ENCODE measurements at regions not wholly inside any gene's neighbourhood (a gene's known extent, or its start where the extent isn't known, plus 50 kb on each side); places are given as distances from the start of the nearest gene placed in this dataset.
"Not testable (repeated sequence)": the region's sequence is repeated elsewhere in the genome, so short reads cannot be mapped to it uniquely, and the experiment has no call there.

DNA sequence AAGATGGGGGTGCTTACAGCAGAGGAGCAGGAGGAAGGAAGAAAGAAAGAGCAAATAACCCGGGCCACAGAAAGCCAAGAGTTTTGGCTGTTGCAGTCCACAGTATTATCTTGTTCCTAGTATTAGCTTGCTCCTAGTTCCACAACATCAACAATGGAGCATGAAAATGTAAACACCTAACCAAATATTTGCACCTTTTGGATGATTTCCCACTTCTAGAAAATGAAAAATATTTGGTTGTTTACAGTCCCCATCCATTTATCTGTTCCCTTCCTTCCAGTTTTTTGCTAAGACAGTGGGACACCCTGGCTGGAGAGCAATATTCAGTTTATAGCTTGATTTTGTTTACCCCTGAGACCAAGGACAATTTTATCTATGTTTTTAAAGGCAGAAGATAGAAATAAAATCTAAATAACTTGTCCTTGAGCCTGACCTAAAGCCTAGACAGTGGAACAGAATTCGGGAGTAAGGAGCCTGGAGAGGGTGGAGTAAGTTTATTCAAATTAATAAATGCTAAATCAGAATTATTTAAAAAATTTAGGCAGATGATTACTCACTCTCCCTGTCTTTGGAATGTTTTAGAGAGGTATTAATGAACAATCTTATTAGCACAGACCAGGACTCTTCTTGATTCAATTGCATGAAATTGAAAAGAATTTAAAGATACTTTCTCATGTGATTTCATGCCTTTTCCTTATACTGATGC is 51.6 kb downstream of the RESF1 start:
- no peak for DNase-seq (ENCODE audit: low read depth)

DNA sequence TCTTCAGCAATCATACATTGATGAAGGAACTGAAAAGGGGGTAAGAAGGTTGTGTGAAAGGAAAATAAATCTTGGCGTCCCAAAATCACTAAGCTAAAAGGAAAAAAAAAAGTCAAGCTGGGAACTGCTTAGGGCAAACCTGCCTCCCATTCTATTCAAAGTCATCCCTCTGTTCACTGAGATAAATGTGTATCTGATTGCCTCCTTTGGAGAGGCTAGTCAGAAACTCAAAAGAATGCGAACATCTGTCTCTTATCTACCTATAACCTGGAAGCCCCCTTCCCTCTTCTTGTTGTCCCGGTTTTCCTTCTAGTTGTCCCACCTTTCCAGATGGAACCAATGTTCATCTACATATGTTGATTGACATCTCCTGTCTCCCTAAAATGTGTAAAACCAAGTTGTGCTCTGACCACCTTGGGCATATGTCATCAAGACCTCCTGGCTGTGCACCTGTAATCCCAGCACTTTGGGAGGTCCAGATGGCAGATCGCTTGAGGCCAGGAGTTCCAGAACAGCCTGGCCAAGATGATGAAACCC is 53.1 kb downstream of the RESF1 start:
- DNase-seq (ENCODE audit: low read depth) = no peak

DNA sequence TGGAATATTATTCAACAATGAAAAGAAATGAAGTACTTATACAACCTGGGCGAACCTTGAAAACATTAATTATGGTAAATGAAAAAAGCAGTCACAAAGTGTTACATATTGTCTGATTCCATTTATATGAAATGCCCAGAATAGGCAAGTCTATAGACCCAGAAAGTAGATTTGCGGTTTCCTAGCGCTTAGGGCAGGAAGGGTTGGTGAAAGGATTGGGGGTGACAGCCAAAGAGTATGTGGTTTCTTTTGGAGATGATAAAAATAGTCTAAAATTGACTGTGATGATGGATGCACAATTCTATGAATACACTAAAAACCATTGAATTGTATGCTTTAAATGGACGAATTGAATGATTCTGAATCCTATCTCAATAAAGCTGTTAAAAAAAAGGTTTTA is 55.8 kb downstream of the RESF1 start:
- no peak for DNase-seq (ENCODE audit: low read depth)

DNA sequence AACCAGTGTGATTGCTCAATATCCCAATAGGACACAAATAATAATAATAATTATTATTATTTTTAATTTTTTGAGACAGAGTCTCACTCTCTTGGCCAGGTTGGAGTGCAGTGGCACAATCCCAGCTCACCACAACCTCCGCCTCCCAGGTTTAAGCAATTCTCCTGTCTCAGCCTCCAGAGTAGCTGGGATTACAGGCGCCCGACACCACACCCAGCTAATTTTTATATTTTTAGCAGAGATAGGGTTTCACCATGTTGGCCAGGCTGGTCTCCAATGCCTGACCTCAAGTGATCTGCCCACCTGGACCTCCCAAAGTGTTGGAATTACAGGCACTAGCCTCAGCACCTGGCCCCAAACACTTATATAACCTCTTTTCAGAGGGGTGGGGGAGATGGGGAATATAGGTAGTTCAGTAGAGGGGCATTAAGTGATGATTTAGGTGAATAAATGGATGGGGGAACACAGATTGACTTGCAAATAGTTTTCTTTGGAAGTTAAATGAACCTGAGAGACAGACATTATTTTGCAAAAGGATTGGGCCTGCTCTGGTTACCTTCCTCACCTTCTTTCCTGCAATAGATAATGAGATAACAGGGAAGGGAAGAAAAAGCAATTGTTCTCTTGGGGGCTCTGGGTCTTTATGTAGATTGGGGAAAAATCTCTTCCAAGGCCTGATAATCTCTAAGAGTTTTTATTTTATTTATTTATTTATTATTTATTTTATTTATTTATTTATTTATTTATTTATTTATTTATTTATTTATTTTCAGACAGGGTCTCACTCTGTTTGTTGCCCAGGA is 57.7 kb downstream of the RESF1 start:
- no peak for DNase-seq (ENCODE audit: low read depth)

DNA sequence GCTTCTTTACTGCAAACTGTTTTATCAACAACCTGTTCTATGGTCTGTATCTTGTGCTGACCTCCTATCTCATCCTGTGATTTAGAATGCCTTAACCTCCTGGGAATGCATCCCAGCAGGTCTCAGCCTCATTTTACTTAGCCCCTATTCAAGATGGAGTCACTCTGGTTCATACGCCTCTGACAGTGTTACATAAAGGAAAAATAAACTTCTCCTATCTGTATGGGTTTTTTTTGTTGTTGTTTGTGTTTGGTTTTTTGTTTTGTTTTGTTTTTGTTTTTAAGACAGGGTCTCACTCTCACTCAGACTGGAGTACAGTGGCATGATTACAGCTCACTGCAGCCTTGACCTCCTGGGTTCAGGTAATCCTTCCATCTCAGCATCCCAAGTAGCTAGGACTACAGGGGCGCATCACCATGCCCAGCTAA is 62.1 kb downstream of the RESF1 start:
- no peak for DNase-seq (ENCODE audit: low read depth)

DNA sequence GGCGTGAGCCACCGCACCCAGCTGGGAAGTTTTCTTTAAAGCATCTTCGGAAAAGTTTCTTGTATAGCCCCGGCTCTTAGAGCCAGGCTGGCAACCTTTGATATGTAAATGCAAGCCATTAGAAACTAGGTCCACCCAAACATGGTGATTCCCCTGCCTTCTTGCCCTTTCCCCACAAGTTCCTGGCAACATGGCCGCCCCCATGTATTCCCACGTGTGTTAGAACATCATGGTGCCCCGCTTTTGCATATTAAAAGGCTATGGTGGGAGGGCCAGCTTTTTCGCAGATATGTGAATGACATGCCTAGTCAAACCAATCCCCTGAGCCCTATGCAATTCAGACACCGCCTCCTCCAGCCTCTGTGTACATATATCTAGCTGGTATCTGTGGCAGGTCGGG is 63.2 kb downstream of the RESF1 start:
- not testable (repeated sequence) for DNase-seq (ENCODE audit: low read depth)

DNA sequence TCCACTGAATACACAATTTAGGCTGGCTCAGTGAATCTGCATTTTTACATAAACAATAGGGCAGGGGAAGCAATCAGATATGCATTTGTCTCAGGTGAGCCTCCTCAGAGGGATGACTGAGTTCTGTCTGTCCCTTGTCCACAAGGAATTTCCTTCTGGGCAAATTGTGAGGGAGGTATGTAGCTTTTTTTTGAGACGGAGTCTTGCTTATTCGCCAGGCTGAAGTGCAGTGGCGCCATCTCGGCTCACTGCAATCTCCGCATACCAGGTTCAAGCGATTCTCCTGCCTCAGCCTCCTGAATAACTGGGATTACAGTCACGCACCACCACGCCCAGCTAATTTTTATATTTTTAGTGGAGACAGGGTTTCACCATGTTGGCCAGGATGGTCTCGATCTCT is 64.6 kb downstream of the RESF1 start:
- not testable (repeated sequence) for DNase-seq (ENCODE audit: low read depth)

DNA sequence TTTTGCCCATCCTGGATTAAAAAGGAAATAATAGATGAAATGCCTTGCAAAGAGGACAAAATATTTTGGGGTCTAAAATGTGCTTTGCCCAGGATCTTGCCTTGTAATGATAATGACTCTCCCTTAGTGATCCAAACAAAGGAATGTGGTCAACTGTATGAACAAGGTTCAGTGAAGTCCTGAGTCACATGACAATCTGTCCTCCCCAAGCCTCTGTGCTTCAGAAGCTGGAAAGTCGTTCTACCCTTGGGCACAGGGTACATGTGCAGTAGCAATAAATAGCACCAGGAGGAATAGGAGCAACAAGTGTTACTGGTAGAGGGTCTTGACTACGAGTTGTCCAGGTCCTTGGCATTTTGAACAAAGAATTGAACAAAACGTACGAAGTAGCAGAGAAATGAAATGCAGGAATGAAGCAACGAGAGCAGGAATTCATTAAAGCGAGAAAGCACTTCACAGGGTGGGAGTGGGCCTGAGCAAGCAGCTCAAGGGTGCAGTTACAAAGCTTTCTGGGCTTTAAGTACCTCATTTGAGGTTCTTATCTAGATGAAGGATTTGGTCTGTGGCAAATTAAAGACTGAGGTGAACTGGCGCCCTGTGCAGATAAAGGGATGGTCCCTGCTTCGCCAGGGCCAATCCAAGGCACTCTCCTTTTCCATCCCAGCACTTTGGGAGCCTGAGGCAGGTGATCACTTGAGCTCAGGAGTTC is 65.8 kb downstream of the RESF1 start:
- DNase-seq (ENCODE audit: low read depth) = no peak

DNA sequence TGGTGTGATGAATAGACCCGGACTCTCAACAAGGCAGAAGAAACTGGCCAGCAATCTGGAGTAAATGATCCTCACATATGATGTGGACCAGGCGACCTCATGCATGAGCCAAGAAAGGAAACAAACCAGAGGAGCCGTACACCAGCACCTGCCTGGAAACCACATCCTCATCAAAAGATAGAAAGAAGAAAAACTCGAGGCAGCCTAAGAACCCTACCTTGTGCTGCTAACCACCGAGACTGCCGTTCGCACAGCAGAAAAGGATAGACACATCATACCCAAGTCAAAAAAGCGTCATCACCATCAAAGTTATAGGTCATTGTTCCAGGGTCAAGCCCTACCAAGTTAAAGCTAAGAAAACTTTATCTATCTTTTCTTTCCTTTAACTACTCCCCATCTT is 66.7 kb downstream of the RESF1 start:
- no peak for DNase-seq (ENCODE audit: low read depth)

DNA sequence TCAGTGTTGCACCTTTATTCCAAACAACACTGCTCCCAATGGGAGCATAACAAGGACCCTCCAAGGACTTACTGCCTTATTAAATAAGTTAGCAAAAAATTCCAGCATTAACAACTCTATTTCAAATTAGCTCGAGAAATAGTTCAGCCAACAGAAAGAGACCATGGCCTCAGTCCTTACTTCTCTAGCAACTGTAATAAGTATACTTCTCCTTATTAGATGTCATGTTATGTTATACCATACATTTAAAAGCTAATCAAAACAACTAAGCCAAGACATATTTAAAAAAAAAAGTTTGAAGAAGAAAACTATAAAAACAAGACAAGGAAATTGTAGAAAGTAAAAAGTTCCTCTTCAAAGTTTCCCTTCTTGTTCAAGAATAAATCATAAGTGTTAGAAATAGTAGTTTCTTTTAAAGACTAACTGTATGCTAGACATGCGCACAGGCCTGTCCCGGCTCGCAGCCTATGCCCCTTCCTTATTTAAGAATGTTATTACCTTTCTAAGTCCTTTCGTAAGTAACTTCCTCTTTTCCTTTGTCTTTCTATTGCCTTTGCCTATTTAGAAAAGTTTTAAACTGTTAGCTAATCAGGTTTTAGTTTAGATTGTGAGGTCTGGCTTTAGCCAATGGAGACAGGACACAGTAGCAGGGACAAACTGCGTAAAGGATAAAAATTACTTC is 68.6 kb downstream of the RESF1 start:
- no peak for DNase-seq (ENCODE audit: low read depth)

DNA sequence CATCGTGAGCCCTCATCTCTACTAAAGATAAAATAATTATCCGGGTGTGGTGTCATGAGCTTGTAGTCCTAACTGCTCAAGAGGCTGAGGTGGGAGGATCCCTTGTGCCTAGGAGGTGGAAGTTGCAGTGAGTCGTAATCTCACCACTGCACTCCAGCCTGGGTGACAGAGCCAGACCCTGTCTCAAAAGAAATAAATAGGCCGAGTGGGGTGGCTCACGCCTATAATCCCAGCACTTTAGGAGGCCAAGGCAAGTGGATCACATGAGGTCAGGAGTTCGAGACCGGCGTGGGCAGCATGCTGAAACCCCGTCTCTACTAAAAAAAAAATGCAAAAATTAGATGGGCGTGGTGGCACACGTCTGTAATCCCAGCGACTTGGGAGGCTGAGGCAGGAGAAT is 70.9 kb downstream of the RESF1 start:
- DNase-seq (ENCODE audit: low read depth) = no peak

DNA sequence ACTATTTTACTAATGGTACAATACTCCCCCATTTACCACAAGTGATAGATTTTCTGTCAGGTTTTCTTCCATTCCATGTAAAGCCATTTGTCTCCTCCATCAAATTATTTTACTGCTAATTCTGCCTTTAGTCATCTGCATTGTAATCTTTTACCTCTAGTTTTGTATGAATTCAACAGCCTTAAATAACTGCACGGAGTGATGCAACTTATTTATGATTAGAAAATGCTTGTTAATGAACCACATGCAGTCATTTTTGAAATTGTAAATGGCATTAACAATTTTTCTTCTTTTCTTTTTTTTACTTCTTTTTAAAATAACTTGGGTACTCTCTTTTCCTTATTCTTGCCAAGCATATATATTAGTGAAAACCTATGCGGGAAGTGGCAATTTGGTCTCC is 71.5 kb downstream of the RESF1 start:
- no peak for DNase-seq (ENCODE audit: low read depth)

DNA sequence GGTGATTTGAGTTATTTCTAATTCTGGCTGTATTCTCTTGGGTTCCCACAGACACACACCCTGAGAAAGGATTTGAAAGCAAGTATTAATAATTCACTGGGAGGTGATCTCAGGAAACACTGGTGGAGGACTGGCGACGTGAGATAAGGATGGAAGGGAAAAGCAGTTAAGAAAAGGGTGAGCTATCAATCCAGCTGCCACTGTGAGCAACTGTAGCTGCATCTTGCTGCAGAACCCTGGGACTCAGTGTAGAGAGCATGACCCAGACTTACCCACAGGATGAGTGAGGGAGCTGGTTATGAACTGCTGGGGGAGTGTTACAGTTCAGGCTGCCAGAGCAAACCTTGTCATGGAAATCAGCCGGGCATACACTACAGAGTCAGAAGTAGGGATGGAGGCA is 71.9 kb downstream of the RESF1 start:
- peak; percentile 91 for DNase-seq (ENCODE audit: low read depth)

DNA sequence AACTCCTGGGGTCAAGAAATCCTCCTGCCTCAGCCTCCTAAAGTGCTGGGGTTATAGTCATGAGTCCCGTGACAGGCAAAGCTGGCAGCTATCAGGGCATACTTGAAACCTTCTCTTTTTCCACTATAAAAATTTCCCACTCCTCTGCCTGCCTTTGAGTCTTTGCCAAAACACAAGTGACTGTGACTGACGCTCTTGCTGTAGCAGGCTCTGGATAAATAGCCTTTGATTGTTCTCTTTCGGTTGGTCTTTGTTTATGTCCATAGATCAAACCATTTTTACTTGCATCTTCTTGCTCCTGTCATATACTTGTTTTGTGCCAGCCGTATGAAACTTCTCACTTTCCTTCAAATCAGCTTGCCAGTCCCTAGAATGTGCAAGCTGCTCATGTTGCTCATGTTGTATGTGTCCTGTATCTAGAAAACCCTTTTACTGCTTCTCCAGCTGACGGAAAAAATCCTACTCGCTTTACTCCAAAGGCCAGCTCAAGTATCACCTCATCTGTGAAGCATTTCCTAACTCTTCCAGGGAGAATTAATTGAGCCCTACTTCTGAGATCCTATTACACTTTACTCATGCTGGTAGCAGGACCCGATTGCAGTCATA is 73.1 kb downstream of the RESF1 start:
- DNase-seq (ENCODE audit: low read depth) = no peak

DNA sequence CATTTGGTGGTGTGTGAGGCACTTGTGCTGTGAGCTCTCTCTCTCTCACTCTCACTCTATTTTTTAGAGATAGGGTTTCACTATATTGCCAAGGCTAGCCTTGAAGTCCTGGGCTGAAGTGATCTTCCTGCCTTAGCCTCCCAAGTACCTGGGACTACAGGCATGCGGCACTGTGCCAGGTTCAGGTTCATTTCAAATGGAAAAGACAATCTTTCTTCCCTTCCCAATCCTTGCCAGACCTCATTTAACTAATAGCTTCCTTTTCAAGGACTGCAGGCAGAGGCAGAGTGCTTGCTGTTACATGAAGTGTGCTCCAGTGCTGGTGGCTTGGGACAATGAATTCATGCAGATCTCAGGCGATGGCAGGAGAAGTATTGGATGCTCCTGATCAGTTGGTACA is 73.2 kb upstream of the BICD1 start:
- DNase-seq (ENCODE audit: low read depth) = no peak

DNA sequence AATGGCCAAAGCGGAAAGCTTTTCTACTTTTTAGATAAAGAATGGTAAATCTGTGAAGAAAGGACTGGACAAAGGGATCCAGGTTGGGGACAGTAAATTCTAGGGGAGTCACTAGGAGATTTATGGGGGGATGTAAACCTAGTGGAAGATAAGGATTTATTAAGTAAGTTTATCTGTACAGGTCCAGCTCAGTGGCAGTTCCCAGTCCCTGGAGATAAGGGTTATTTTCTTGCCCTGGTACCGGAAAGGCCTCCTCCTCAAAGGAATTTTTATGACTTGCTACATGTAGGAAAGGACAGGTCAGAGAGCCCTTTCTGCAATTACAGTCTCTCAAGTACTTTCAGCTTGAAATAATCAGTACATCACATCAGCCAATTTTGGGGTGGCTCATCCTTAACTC is 72.6 kb upstream of the BICD1 start:
- no peak for DNase-seq (ENCODE audit: low read depth)

DNA sequence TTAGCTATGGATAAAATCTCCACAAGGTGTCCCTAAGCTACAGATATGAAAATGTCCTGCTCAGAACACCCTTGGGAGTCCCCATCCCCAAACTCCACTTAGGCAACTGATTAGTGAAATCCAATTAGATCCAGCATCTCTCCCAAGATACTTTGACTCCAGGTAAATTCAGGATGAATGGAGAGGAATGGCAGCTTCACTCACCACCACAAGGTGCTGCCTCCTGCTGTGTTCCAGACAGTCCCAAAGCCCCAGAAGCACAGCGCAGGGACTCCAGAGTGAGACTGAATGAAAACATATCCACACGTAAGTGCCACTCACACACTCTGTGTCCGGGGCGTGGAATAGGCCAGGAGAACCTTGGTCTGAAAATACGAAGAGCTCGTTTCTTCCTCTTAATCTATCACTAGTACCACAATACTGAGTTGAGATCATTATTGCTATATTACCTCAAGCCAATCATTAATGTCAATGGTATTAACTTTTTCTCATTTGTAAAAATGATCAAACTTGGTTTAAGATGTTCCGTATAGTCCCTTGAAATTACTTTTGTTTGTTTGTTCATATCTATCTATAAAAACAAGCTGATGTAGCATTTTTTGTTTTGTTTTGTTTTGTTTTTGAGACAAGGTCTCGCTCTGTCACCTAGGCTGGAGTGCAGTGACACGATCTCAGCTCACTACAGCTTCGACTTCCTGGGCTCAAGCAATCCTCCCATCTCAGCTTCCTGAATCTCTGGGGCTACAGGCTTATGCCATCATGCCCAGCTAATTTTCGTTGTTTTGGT is 70.0 kb upstream of the BICD1 start:
- no peak for DNase-seq (ENCODE audit: low read depth)

DNA sequence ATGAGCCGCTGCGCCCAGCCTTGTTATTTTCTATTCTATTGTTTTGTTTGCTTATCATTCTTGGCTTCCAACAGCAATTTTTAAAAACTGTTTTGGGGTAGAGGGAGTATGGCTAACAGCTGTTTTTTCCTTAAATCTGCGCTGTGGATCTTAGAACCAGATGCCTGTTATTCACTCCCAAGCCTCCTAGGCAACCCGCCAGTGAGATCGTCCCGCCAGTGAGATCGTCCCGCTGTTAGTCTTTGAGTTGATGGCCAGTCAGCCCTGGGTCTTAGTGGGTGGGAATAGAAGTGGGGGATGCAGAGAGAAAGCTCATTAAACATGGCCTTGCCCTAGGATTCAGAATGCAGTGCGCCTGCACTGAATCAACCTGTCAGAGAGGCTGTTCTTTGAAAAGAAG is 67.3 kb upstream of the BICD1 start:
- DNase-seq (ENCODE audit: low read depth) = no peak

DNA sequence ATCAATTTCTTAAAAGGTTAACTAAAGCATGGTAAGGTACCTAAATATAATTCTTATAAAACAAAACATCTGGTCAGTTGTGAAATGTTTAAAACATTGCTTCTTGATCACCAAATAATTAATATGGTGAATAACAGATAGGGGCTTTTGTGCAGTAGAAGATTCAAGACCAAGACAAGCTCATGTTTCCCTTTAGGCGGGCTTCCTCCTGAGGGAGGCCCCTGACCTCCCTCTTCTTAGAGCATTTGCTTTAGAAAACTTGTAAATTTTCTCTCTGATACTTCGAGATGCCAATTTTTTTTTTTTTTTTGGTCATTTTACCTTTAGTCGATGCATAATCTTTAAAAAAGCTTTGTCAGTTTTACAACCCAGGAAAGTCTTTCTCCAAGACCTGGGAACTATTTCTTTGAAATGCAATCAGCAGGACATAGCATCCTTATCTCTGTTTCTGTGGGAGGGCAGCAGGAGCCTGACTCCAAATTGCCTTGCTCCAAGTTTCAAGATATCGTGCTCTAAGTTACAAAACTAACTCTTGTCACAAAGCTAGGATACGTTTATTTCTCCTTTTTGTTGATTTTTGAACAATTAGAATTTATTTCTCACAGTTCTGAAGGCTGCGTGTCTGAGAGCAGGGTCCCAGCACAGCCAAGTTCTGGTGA is 66.6 kb upstream of the BICD1 start:
- no peak for DNase-seq (ENCODE audit: low read depth)

DNA sequence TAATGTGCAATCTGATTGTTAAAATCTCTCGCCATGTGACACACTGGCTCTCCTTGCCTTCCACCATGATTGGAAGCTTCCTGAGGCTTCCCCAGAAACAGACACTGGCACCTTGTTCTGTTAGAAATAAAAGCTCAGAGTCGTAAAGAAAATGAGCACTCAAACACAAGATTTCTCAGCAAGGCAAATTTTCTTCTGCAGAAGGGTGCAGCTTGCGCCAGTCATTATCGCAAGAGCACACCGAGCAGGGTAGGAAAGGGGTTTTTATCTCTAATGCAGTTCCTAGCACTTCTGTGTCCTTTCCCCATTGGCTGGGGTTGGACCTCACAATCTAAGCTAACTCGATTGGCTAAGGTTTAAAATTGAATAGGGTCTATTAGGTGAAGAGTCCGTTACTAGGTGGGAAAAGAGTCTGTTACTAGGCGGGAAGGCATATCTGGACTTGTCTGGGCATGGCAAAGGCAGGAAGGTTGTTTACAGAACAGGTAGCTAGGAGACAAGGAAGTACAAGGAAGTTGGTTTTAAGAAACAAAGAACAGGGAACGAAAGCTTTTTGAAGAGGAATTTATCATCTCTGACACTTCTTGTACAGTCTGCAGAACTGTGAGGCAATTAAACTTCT is 62.6 kb upstream of the BICD1 start:
- DNase-seq (ENCODE audit: low read depth) = no peak

All from CMK (cell line).